ENCODE measurements at regions not wholly inside any gene's neighbourhood (a gene's known extent, or its start where the extent isn't known, plus 50 kb on each side); places are given as distances from the start of the nearest gene placed in this dataset.
"Not testable (repeated sequence)": the region's sequence is repeated elsewhere in the genome, so short reads cannot be mapped to it uniquely, and the experiment has no call there.

- DNase-seq, result no peak
These were observed 164.9 kb upstream of the AGTR1 start for GRCh38 chr3:148532774-148533173.

- DNase-seq, result no peak
These were observed 163.4 kb upstream of the AGTR1 start for GRCh38 chr3:148534089-148534988.

DNA sequence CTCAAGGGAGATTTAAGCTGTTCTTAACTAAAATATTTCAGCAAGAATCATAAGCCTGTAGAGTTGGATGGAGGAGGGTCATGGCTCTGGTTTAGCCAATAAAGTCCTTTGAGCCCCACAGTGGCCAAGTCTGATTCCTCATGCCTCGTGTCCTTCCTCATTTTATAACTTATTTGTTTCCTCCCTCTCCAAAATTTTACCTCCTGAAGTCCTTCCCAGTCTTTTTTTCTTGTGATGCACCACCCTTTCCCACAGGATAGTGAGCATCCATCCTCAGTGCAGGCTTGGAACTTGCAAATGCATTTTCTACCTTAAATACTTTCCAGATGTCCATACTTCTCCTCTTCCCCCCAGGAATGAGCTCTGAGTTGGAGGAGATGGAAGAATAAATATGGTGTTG lies 162.7 kb upstream of the AGTR1 start:
- no peak for DNase-seq

DNA sequence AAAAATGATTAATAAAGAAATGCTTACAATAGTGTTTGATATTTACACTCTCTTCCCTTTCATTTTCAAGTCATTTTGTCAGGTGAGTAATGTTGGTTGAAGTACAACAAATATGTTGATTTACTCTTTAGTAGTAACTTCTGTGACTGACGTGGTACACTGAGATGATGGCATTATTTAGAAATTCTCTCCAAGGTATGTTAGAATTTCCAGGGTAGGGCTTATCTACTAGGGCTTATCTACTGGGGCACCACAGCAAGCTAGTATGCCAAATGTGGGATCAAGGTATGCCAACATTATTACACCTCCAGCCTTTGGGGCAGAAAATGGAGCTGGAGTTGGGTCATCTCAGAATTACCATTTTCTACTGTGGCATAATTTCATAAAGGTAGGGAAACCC lies 157.4 kb upstream of the AGTR1 start:
- DNase-seq, result no peak

DNA sequence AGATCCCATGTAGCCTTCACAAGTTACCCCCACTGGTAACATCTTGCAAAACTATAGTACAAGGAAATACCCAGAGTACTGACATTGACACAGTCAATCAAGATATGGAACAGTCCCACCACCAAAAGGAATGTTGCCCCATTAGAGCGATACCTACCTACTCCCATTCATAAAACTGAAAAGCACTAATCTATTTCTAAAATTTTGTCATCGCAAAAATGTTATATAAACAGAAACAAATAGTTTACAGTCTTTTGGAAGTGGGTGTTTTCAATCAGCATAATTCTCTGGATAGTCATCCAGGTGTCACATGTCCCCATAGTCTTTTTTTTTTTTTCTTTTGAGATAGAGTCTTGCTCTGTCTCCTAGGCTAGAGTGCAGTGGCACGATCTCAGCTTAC lies 156.9 kb upstream of the AGTR1 start:
- no peak for DNase-seq

DNA sequence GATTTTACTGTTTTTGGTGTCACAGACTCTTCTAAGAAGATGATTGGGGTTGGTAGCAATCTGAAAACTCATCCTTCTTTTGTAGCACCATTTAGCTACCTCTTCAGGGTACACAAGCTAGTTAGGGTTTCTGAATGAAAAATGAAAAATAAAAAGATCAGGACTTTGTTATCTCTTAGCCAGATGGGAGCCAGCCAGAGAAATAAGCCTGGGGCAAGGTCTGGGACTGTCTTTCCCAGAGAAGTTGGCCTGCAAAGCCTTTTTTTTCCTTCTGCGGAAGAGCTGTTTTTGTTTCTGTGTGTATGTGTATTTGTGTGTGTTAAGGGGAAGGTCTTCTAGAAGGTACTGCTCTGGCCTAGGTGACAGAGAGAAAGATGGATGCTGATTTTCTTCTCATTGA lies 150.7 kb upstream of the AGTR1 start:
- DNase-seq, result no peak

- DNase-seq, result no peak
These were observed 145.9 kb upstream of the AGTR1 start for GRCh38 chr3:148551767-148552260.

GRCh38 chr3:148554367-148554766 lies 143.3 kb upstream of the AGTR1 start:
- DNase-seq, result no peak

GRCh38 chr3:148556664-148557063 lies 141.0 kb upstream of the AGTR1 start:
- no peak for DNase-seq

- not testable (repeated sequence) for DNase-seq
These were observed 120.1 kb upstream of the AGTR1 start for GRCh38 chr3:148577579-148577978.

DNA sequence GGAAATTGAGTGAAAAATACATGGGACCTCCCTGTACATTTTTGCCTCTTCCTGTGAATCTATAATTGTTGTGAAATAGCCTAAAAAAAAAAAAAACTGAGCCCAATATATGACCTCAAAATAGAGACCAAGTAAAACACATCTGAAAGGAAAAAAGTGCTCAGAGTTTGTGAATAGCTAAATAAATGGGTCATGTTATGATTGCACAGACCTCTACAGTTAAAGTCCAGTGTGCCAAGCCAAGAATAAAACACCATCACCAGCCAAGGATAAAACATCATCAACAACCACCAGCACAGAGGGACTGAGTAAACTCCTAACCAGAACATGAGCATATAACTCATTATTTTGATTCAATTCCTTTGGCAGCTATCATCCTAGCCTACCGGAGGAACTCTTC lies 115.6 kb upstream of the AGTR1 start:
- no peak for DNase-seq

DNA sequence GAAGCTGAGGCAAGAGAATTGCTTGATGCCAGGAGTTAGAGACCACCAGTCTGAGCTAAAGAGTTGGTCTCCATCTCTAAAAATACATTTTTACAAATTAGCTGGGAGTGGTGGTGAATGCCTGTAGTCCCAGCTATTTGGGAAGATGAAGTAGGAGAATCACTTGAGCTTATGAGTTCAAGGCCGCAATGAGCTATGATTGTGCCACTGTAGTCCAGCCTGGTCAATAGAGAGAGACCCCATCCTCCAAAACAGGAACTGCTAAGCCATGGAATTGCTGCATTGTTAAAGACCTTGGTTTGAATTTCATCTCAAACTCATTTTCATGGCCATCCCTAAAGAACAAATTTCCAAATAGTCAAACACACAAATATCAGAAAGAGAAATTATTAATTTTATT lies 113.9 kb upstream of the AGTR1 start:
- DNase-seq, result no peak

GRCh38 chr3:148584438-148584837 lies 113.3 kb upstream of the AGTR1 start:
- DNase-seq, result no peak

- no peak for DNase-seq
These were observed 111.9 kb upstream of the AGTR1 start for GRCh38 chr3:148585671-148586379.

DNA sequence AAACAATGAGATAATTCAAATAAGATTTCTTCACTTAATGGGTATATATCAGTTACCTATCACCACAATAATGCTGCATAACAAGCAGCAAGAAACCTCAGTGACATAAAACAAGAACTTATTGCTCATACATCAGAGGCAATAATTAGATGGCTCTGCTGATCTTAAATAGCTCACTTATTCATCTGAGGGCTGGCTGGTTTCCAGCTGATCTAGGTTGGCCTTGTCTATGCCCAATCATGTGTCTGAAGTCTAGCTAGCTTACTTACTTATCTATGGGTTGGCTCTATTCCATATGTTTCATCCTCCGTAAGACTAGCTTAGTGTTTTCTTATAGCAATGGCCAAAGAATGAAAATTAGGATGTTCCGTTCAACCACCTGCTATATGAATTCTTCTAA lies 109.4 kb upstream of the AGTR1 start:
- no peak for DNase-seq

DNA sequence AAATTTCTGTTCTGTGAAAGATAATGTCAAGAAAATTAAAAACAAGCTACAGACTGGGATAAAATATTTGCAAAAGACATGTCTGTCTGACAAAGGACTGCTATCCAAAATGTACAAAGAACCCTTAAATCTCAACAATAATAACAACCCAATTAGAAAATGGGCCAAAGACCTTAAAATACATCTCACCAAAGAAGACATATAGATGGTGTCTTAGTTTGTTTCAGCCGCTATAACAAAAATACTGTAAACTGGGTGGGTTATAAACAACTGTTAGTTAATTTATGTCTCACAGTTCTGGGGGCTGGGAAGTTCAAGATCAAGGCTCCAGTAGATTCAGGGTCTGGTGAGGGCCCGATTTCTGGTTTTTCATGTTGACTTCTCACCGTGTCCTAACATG lies 106.2 kb upstream of the AGTR1 start:
- no peak for DNase-seq

- DNase-seq, result no peak
These were observed 99.1 kb upstream of the AGTR1 start for GRCh38 chr3:148598619-148599018.

DNA sequence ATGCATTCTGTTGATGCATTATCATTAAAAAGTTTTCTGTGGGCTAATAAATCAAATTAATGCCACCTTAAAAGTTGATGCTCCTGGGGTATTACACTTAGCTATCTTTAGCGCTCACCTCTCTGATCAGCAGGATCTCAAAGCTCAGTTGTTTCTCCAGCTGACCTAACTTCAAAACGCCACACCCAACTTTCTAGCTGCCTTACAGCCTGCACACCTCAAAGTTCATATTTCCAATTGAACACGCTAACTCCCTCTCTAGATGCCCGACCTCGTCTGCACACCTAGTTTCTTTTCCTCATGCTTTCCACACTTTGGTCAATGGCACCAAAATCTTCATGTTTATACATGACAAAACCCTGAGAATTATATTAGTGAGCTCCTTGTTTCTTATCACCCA lies 98.2 kb upstream of the AGTR1 start:
- DNase-seq, result no peak

DNA sequence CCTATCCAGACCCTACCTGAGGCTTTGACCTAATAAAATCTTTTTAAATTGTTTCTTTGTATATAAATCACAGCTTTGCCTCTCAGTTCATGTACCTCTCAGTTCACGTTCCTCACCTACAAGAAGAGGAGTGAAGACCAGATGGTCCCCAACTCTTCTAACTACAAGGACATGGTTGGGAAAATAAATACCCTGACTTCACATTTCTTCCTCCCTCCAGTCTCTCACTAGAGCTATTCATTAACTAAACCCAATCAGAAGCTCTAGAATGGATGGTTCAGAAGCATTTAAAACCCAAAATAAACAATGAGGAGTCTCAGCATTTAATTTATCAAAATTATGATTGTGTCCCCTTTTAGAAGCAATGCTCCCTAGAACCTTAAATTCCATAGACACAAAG lies 97.3 kb upstream of the AGTR1 start:
- DNase-seq, result no peak

DNA sequence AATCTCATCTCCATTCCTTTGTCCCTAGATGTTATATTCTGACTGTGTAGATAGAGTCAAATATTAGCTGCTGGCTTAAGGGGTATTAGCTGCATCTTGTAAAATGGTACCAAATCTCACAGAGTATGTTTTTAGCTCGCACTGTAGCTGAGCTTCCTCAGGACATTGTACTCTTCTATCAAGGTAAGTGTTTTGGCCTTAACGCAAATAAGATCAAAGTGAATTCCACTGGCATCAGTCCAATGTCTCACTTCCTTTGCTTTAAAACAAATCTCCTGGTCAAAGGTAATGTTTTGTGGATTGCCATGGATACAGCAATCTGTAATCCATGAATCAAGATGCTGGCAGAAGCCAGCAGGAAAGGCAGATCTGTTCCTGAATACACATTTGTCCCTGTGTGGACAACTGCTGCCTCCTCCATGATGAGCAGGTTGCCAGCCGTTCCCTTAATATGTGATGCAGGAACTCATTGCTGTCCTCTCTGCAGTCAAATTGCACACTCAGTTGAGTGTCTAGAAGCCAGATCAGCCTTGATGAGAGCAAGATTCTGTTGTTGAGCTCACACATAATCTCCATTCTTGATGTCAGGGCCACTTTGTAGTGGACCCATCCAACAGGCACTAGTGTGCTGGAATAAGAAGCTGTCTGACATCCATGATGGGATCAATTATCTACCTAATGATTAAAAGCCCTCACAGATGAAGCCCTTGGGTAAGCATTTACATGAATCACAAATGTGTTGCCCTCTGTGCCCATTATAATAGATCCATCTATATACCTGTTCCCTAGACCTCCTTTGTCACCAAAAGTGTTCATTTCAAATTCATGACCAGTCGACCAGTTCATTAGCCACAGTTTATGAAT lies 96.6 kb upstream of the AGTR1 start:
- no peak for DNase-seq

GRCh38 chr3:148601766-148602685 lies 95.7 kb upstream of the AGTR1 start:
- no peak for DNase-seq
